ENCODE measurements at regions not wholly inside any gene's neighbourhood (a gene's known extent, or its start where the extent isn't known, plus 50 kb on each side); places are given as distances from the start of the nearest gene placed in this dataset.
"Not testable (repeated sequence)": the region's sequence is repeated elsewhere in the genome, so short reads cannot be mapped to it uniquely, and the experiment has no call there.

GRCh38 chr7:68866200-68866570 is 732.1 kb upstream of the AUTS2 start:
- TF ChIP-seq ZBTB7A (tag by site-specific recombination; IDR thresholded peaks at IDR 0.05; ENCODE audit: low read depth), result no peak
- no peak for TF ChIP-seq ZNF350 (tag by site-specific recombination; IDR thresholded peaks at IDR 0.05)
- no peak for TF ChIP-seq AEBP2 (tag by site-specific recombination; IDR thresholded peaks at IDR 0.05; ENCODE audit: borderline replicate concordance)
- TF ChIP-seq ZNF629 (tag by site-specific recombination; IDR thresholded peaks at IDR 0.05), result no peak
- TF ChIP-seq ZNF626 (tag by site-specific recombination; IDR thresholded peaks at IDR 0.05), result no peak
- no peak for TF ChIP-seq KLF7 (tag by site-specific recombination; IDR thresholded peaks at IDR 0.05; ENCODE audit: borderline replicate concordance)
- TF ChIP-seq ZNF621 (tag by site-specific recombination; IDR thresholded peaks at IDR 0.05), result no peak
- TF ChIP-seq, protein P1, sequence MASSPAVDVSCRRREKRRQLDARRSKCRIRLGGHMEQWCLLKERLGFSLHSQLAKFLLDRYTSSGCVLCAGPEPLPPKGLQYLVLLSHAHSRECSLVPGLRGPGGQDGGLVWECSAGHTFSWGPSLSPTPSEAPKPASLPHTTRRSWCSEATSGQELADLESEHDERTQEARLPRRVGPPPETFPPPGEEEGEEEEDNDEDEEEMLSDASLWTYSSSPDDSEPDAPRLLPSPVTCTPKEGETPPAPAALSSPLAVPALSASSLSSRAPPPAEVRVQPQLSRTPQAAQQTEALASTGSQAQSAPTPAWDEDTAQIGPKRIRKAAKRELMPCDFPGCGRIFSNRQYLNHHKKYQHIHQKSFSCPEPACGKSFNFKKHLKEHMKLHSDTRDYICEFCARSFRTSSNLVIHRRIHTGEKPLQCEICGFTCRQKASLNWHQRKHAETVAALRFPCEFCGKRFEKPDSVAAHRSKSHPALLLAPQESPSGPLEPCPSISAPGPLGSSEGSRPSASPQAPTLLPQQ (tag by site-specific recombination; IDR thresholded peaks at IDR 0.05), result no peak
- TF ChIP-seq ZNF19 (tag by site-specific recombination; IDR thresholded peaks at IDR 0.05; ENCODE audit: low read depth), result no peak
- TF ChIP-seq ZNF624 (tag by site-specific recombination; IDR thresholded peaks at IDR 0.05), result no peak
- TF ChIP-seq ZNF792 (tag by site-specific recombination; IDR thresholded peaks at IDR 0.05), result no peak
- no peak for TF ChIP-seq ZSCAN30 (tag by site-specific recombination; IDR thresholded peaks at IDR 0.05)
- TF ChIP-seq ZNF112 (tag by site-specific recombination; IDR thresholded peaks at IDR 0.05), result no peak
- CTCF ChIA-PET, result no interaction called here
- POLR2A ChIA-PET, result no interaction called here
- no peaks in the 10 kb centered on the region for H3K4me1 ChIP-seq (ENCODE audit: control insufficient read depth, insufficient read depth, low read length)
- H3K36me3 ChIP-seq (ENCODE audit: control insufficient read depth in 2 of 2, insufficient read depth in 1 of 2, low read length in 2 of 2), result no peaks in the 10 kb centered on the region
- H3K4me3 ChIP-seq (ENCODE audit: low read depth, low read length), result no peak overlapping the region
- no peaks in the 10 kb centered on the region for H3K9me3 ChIP-seq (ENCODE audit: control insufficient read depth, insufficient read depth, low read depth, low read length)
- no peak overlapping the region for H3K27ac ChIP-seq (ENCODE audit: extremely low read depth, low read depth, low read length)

- H3K9me3 ChIP-seq (ENCODE audit: control insufficient read depth, insufficient read depth, low read depth, low read length); CTCF ChIA-PET: not testable (repeated sequence)
These were observed 731.6 kb upstream of the AUTS2 start for GRCh38 chr7:68866721-68867120.

GRCh38 chr7:68868978-68869377 is 729.3 kb upstream of the AUTS2 start:
- ChIA-PET POLR2A (no interaction called here), CTCF (no interaction called here)
- no peak overlapping the region for H3K27ac ChIP-seq (ENCODE audit: extremely low read depth, low read depth, low read length)
- H3K36me3 ChIP-seq (ENCODE audit: control insufficient read depth in 2 of 2, insufficient read depth in 1 of 2, low read length in 2 of 2), result no peaks in the 10 kb centered on the region
- no peaks in the 10 kb centered on the region for H3K4me1 ChIP-seq (ENCODE audit: control insufficient read depth, insufficient read depth, low read length)
- TF ChIP-seq ZNF639 (tag by site-specific recombination; IDR thresholded peaks at IDR 0.05) (no peak), ZNF140 (tag by site-specific recombination; IDR thresholded peaks at IDR 0.05) (no peak), REPIN1 (tag by site-specific recombination; IDR thresholded peaks at IDR 0.05; ENCODE audit: low read depth) (no peak), ZNF211 (tag by site-specific recombination; IDR thresholded peaks at IDR 0.05; ENCODE audit: low read depth) (no peak), ZNF302 (tag by site-specific recombination; IDR thresholded peaks at IDR 0.05; ENCODE audit: low read depth) (no peak), KLF16 (tag by site-specific recombination; IDR thresholded peaks at IDR 0.05) (no peak), ZNF488 (tag by site-specific recombination; IDR thresholded peaks at IDR 0.05) (no peak), ZNF221 (tag by site-specific recombination; IDR thresholded peaks at IDR 0.05; ENCODE audit: borderline replicate concordance) (no peak), KLF1 (tag by site-specific recombination; IDR thresholded peaks at IDR 0.05) (no peak), ZNF843 (tag by site-specific recombination; IDR thresholded peaks at IDR 0.05) (no peak), INSM2 (tag by site-specific recombination; IDR thresholded peaks at IDR 0.05) (no peak), ZBTB20 (tag by site-specific recombination; IDR thresholded peaks at IDR 0.05) (no peak), ZNF549 (tag by site-specific recombination; IDR thresholded peaks at IDR 0.05) (no peak), ZNF324 (tag by site-specific recombination; IDR thresholded peaks at IDR 0.05) (no peak)
- no peak overlapping the region for H3K4me3 ChIP-seq (ENCODE audit: low read depth, low read length)
- no peaks in the 10 kb centered on the region for H3K9me3 ChIP-seq (ENCODE audit: control insufficient read depth, insufficient read depth, low read depth, low read length)

More at GRCh38 chr7:68866721-68867120, 731.6 kb upstream of the AUTS2 start:
- H3K4me3 ChIP-seq (ENCODE audit: low read depth, low read length); H3K27ac ChIP-seq (ENCODE audit: extremely low read depth, low read depth, low read length); POLR2A ChIA-PET; H3K36me3 ChIP-seq (ENCODE audit: control insufficient read depth in 2 of 2, insufficient read depth in 1 of 2, low read length in 2 of 2); H3K4me1 ChIP-seq (ENCODE audit: control insufficient read depth, insufficient read depth, low read length): not testable (repeated sequence)

All from HEK293 (cell line).